ENCODE measurements at regions not wholly inside any gene's neighbourhood (a gene's known extent, or its start where the extent isn't known, plus 50 kb on each side); places are given as distances from the start of the nearest gene placed in this dataset.

DNA sequence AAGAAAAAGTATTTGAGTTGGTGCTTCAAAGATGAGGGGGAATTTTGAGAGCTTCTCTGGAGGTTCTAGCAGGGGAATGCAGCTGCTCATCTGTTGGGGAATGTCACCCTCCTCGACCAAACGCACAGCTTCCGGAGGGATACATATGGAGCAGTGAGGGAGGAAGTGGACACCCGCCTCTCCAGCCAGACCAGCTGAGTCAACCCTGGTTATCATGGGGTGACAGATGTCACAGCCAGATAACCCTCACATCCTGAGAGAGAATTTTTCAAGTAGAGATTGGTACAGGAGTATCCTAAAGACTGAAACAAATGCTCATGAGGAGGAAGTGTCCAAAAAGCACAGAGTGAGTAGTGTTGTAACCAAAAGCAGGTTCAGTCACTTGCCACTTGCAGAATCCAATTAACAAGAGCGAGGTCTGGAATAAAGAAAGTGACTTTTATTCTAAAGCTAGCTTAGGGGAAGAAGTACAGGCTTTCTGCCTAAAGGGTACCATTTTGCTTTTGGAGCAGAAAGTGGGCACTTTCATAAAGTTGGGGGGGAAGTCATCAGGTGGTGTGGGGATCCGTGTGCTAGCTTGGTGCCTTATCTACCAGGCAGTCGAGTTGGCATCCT lies 395.2 kb downstream of the RAD51AP2 start:
- DNase-seq, result no peak

DNA sequence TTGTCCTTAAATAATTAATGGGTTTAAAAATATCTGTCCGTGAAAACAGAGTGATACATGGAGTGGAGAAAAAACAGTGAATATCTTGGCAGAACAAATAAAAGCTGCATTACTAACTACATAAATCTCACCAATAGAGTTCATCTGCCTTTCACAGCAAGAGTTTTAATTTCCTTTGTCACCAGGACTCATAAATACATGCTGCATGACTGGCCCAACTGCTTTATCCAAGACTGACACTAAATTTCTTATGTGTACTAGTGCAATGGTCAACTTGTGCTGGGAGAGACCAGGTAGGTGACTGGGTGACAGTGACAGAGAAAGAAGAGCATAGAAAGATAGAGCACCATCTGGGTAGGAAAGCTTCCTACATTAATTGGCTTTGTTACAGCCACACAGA lies 402.8 kb downstream of the RAD51AP2 start:
- DNase-seq, result no peak

DNA sequence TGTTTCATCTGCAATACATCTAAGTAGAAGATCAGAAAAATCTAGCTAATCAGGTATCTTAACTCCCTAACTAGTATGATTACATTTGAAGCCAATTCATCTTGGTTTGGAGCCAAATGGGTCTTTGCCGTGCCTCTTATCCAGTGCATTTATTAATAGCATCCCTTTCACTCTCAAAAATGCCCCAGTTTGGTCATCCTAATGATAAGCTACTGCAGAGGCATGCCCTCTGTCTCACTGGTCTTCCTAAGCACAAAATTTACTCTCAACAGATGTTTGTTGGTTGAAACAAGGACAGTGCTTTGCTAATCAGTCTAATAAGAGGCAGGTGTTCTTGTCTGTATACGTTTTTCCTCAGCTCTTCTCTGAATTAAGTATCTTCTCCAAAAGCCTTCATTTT lies 403.2 kb downstream of the RAD51AP2 start:
- DNase-seq, result no peak

DNA sequence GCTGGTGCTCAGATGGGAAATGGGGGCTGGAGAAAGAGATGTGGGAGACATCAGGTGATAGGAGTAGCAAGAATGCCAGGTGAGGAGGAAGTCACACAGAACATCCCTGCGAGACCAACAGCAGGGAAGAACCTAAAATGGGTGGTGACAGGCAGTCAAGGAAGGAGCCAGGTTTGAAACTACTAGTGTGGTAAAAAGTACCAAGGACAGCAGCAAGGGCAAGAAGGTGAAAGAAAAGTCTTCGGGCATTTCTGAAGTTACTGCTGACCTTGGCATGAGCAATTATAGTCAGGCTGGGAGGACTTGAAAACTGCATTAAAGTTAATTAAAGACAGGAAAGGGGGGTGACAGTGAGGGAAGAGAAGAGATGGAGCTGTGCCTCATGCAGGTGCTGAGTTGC lies 410.4 kb downstream of the RAD51AP2 start:
- DNase-seq, result no peak

DNA sequence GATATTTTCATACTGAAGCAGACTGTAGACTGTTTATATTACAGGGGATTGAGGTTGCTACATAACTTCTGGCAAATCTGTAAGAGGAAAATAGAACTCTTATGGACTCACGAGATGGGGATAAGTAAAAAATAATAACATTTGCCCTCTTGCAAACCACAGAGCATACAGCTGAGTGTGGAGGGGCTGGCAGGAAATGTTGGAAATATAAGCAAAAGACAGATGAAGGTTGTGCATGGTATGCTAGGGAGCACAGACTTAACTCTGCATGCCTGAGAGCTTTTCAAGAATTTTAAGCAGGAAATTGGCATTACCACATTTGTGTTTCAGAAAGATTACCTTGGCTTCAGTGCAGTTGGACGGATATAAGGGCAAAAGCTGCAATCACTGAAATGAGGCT lies 411.1 kb downstream of the RAD51AP2 start:
- DNase-seq, result no peak

DNA sequence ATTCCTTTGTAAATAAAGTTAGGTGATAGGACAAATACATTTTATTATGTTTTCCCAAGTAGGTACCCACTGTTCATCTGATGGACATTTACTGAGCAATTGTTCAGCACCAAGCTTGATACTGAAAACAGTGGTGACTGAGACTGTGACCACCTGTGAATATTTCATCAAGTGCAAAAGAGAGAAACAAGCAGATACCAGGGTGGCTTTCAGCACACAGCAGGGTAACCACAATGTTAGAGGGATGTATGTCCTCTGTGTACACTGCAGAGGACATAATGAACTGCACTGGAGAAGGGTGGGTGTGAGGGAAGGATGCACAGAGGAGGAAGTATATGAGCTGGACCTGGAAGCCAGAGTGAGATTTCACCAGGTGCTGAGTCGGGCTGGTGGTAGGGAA lies 411.8 kb downstream of the RAD51AP2 start:
- DNase-seq, result no peak

DNA sequence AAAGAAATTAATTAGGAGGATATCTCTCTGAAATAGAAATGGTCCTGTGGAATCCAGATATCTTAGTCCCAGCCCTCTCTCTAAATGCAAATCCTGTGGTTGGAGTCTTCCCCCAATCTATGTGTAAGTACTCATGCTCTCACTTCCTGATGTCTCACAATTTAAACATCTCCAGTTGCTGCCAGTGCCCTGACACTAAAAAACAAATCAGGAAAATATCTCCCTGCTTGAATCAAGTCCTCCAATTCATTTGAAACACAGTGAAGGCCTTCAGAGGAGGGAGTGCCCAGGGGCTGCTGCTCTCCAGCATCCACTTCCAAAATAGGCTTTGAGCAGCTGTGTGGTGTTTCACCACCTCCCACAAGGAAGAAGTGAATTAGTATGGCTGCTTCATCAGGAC lies 413.8 kb downstream of the RAD51AP2 start:
- DNase-seq, result no peak

DNA sequence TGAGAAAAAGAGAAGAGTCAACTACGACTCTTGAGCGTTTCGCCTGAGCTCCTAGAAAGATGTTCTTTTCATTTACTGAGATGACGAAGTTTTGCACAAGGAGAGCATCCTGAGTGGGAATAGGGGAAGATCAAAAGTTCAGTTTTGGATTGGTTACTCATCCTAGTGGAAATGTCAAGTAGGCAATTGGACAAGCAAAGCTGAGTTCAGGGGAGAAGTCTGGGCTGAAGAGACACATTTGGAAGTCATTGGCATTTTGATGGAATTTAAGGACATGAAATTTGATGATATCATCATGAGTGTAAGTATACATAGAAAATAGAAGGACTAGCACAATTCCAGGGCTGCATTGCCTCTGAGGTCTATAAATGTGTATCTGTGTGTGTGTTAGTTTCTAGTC lies 416.6 kb downstream of the RAD51AP2 start:
- DNase-seq, result no peak

DNA sequence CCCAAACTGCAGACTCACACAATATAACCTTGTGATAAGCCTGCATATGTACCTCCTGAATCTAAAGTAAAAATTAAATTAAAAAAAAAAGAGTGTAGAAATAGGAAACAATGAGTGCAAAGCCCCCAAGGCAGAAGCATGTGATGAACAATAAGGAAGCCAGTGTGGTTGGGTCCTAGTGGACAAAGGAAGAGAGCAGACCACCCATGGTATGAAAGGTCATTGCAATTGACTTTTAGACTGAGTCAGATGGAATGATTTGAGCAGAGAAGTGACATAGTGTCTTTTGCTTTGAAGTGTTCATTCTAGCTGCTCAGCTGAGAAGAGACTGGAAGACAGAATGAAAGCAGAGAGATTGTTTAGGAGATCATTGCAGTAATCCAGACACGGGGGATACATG lies 417.1 kb downstream of the RAD51AP2 start:
- DNase-seq, result no peak

DNA sequence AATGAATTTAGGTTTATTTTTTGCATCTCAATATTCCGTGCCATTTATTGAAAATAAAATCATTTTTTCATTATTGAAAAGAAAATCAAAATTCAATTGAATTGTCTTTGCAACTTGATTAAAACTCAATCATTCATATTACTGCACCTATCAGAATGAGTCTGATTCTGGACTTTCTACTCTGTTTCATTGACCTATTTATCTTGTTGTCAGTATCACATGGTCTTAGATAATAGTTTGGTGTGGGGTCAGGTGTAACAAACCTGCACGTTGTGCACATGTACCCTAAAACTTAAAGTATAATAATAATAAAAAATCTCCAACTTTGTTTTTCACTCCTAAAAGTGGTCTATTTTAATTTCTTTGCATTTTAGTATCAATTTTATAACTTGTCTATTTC lies 422.9 kb downstream of the RAD51AP2 start:
- no peak for DNase-seq

DNA sequence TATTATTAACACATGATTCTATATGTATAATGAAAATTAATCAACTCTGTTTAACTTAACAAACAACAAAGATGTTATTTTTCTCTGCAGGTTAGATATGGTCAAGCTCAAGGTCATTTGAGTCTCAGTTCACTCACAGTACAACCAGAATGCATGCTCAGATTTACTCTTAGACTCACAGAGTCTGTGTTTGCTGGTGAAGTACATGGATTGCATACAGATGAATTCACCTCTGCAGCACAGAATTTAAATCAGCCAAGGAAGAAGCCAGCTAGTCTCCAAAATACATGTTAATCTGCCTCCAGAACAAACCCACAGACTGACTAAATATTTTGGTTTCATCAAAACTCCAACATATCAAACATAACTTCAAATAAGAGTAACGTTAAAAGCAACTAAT lies 424.5 kb downstream of the RAD51AP2 start:
- DNase-seq, result no peak

DNA sequence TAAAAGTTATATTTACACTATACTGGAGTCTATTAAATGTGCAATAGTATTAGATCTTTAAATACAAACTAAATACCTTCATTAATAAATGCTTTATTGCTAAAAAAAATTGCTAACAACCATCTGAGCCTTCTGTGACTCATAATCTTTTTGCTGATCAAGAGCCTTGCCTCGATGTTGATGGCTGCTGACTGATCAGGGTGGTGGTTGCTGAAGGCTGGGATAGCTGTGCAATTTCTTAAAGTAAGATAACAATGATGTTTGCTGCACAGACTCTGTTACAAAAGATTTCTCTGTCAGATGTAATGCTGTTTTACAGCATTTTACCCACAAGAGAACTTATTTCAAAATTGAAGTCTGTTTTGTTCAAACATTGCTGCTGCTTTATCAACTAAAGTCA lies 421.4 kb upstream of the CYRIA start:
- no peak for DNase-seq

DNA sequence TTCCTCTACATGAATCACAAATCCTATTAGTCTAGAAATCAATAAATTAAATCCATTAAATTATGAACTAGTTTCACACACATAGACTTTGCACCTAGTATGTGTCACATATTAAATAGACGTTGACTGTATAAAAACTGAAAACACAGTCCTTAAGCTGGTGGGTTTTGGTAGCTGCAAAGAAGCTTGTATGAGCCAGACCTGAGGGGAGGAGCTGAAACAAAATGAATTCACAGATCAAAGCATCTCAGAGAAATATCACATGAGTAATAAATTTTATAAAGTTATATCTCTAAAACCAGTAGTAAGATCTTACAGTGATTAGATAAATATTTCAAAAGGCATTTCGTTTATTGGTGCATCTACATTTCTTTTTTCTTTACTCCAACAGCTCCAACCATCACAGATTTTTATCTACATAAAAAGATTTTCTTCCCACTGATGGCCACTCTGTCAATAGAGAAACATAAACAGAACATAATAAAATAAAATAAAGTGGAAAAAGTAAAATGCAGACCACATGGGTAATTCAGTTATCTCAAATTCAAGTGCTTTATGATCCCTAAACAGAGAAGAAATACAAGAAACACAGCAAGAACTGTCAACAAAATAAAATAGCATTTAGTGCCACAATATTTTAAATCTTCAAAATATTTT lies 420.0 kb upstream of the CYRIA start:
- DNase-seq, result no peak

DNA sequence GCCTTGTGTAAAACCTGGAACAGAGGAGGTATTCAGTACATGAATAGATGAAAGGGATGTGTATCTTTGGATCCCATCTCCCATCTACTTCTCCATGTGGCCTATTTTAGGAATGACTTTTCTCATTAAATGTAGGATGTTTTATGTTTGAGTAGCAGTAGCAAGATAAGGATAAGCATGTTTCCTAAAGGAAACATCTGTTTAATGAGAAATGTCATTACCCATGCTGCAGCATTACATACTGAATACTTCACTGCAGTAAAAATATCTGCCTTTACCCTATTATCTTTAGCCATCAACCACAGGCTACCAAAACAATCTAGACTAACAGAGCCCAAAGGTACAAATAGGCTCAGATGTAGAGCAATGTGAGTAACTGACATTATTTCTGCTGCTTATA lies 419.2 kb upstream of the CYRIA start:
- DNase-seq, result no peak

DNA sequence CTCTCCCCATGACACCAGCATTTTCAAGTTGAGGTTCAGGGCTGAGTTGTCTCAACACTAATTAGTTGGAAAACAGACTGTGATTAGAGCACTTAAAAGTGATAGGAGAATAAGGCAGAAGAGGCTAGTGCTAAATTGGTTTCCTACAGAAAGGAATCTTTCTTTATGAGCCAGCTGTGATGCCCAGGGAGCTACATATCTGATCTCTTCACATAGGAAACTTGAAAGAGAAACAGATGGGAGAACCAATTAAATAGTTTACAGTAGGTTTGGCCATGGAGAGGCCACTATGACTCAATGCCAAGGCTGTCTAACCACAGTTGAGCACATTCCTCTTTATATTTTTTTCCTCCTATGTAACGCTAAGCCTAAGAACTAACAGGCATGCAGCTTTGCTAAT lies 418.3 kb upstream of the CYRIA start:
- no peak for DNase-seq

DNA sequence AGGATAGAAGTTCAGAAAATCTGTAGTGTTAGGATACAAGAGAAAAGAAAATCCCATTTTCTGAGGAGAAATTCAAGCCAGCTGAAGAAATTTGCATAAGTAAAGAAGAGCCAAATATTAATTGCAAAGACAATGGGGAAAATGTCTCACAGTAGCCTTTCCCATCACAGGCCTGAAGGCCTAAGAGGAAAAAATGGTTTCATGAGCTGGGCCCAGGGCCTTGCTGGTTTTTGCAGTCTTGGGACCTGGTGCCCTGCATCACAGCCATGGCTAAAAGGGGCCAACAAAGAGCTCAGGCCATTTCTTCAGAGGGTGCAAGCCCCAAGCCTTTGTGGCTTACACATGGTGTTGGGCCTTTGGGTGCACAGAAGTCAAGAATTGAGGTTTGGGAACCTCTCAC lies 413.6 kb upstream of the CYRIA start:
- no peak for DNase-seq

DNA sequence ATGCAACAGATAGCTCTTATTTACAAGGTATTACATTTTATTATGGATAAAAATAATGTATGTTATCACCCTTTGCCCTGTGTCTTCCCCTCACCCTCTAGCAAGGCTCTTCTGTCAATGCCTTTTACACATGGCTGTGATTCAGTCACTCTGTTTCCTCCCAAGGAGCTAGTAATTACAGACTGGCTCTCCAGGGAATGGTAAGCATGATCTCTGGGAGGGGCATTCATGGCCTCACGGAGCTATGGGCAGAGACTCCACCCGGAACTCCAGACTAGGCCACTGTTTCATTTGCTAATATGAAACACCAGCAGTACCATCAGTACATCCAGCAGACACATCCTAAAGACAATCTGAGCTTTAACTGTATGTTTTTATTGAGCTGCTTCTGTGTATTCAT lies 410.9 kb upstream of the CYRIA start:
- no peak for DNase-seq

DNA sequence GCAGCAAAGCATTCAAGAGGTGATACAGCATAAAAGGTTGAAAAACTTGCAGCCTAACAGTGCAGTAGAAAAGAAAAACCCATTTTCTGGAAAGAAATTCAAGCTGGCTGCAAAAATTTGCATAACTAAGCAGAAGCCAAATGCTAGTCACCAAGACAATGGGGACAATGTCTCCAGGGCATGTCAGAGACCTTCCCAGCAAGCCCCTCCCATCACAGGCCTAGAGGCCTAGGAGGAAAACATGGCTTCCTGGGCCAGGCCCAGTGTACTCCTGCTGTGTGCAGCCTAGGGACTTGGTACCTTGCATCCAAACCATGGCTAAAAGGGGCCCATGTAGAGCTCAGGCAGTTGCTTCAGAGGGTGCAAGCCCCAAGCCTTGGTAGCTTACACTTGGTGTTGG lies 405.1 kb upstream of the CYRIA start:
- no peak for DNase-seq

DNA sequence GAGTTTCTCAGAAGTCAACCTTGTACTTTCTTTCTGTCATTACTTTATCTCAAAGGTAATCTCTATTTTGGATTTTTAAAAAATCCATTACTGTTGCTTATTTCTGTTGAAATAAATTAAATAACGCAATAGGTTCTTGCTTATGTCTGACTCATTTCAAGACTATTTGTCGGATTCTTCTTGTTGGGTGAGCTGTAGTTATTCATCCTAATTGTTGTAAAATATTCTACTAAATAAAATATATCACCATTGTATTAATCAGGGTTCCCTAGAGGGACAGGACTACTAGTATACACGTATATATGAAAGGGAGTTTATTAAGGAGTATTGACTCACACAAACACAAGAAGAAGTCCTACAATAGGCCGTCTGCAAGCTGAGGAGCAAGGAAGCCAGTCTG lies 403.9 kb upstream of the CYRIA start:
- no peak for DNase-seq

DNA sequence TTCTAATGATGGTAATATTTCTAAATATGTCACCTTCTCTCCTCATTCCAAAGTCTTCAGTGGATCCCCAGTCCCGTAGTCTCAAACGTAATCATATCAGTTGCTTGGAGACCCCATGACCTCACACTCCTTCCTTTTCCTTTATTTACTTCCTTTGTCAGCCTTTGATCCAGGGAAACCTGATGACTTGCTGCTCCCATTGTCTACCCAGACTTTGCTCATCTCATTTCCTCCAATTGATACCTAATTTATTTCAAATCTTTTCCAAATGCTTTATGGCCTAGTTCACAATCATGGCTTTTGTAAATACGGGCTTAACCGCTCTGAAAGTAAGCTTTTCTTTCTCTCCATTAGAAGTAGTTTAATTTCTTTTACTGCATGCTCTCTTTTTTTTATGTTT lies 402.4 kb upstream of the CYRIA start:
- DNase-seq, result no peak

DNA sequence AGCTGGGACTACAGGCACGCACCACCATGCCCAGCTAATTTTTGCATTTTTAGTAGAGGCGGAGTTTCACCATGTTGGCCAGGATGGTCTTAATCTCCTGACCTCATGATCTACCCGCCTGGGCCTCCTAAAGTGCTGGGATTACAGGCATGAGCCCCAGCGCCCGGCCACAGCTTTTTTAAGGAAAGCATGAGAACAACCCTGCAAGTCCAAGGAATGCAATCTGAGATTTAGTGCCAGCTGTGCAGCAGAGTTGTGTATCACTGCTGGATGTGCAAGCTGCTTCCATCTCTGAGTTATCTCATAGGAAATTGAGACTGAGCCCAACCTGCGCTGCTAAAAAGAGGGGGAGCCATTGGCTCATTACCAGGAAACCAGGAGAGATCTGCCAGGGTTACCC lies 399.9 kb upstream of the CYRIA start:
- DNase-seq, result no peak

DNA sequence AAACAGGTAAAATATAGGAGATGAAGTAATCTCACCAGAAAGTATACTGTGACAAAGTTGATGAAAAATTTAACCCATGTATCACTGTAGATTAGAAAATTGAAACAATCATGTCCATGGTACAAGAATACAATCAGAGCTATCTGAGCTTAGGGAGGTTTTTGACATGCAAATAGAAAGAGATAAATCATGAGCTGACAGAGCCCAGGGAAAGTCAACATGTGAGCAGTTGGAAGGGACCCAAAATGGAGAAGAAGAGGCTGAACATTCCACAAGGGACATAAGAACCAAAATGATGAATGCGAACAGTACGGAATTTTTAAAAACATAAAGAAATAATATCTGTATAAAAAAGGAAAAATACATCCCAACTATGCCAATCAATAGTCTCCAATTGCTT lies 395.4 kb upstream of the CYRIA start:
- DNase-seq, result no peak

DNA sequence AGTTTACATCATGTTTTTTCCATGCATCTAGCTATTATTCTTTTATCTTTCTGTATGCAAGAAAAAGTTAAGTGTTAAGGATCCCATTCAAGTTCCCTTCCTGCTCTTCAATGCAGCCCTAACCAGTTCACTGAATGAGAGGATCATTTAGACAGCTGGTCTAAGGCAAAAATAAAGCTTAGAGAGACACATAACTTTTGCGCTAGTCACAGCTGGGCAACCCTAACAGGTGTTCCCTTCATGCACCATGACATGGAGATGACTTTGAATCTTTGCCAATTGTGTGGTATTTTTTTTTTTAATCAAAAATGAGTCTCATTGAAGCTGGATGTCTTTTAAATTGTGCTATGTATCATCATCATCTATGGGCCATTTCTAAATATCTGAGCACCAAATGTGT lies 393.8 kb upstream of the CYRIA start:
- DNase-seq, result no peak

DNA sequence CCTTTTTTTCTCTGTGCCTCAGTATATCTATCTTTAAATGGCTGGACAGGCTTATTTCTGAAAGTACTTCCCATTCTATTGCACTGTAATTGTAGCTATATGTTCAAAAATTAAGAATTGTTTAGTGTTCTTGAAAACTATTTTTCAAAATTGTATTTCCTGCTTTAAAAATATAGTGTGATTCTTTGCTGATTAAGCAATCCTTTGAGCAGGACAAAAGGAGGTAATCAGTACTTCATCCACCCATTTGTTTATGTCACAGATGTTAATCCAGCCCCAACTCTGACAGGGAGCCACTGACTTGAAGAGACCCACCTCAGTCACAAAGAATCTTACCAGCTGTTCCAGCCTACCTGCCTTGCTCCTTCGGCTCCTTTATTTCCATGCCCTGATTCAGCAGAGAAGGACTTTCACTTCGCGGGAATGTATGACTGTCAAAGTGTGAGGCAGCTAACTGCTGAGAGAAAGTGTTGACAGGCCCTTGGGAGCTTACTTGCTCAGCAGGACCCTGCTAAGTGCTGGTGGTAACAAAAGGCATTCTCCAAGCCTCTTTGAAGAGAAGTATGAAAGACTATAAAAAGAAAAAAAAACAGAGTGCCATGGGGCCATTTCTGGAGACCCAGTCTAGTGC lies 393.3 kb upstream of the CYRIA start:
- DNase-seq, result no peak
